ENCODE measurements at regions not wholly inside any gene's neighbourhood (a gene's known extent, or its start where the extent isn't known, plus 50 kb on each side); places are given as distances from the start of the nearest gene placed in this dataset.
"Not testable (repeated sequence)": the region's sequence is repeated elsewhere in the genome, so short reads cannot be mapped to it uniquely, and the experiment has no call there.

DNA sequence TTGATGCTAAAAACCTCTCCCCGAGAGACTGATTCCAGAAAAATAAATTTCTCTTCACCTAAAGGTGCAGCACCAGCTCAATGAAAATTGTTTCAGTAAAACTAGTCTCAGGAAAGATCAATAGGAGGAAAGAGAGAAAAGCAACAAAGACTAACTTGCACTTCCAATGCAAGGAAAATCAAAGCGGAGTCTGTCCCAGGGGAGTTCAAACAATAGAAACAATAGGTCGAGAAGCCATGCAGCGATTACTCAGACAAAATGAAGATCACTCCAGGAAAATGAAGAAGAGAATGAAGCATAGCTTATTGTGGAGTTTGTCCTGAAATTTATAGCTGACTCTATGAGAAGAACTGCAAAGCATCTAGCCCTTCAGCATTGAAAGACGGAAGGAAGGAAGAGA is 105.1 kb upstream of the FRMD4B start:
- DNase-seq (ENCODE audit: low read depth) = peak; percentile 18
- no peak overlapping the region for H3K4me3 ChIP-seq (ENCODE audit: low read depth, low read length)
- TF ChIP-seq, protein P1, sequence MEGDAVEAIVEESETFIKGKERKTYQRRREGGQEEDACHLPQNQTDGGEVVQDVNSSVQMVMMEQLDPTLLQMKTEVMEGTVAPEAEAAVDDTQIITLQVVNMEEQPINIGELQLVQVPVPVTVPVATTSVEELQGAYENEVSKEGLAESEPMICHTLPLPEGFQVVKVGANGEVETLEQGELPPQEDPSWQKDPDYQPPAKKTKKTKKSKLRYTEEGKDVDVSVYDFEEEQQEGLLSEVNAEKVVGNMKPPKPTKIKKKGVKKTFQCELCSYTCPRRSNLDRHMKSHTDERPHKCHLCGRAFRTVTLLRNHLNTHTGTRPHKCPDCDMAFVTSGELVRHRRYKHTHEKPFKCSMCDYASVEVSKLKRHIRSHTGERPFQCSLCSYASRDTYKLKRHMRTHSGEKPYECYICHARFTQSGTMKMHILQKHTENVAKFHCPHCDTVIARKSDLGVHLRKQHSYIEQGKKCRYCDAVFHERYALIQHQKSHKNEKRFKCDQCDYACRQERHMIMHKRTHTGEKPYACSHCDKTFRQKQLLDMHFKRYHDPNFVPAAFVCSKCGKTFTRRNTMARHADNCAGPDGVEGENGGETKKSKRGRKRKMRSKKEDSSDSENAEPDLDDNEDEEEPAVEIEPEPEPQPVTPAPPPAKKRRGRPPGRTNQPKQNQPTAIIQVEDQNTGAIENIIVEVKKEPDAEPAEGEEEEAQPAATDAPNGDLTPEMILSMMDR (IDR thresholded peaks at IDR 0.05; ENCODE audit: insufficient read depth, low read length) = no peak

DNA sequence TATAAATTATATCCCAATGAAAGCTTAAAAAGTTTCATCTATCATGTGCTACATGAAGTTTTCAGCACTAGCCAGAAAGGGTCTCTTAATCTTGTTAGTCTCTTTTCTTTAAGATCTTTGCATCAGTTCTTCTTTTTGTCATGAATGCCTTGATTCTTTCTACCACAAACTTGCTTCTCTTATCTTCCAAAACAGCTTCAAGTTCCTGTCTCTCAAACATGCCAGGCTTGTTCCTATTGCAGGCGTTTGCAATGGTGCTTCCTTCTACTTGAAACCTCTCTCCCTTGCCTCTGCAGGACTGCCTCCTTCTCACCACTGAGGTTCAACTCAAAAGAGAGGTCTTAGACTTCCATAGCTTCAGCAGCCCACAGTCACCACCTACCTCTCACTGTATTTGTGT is 104.3 kb upstream of the FRMD4B start:
- DNase-seq (ENCODE audit: low read depth) = no peak
- no peak overlapping the region for H3K4me3 ChIP-seq (ENCODE audit: low read depth, low read length)

DNA sequence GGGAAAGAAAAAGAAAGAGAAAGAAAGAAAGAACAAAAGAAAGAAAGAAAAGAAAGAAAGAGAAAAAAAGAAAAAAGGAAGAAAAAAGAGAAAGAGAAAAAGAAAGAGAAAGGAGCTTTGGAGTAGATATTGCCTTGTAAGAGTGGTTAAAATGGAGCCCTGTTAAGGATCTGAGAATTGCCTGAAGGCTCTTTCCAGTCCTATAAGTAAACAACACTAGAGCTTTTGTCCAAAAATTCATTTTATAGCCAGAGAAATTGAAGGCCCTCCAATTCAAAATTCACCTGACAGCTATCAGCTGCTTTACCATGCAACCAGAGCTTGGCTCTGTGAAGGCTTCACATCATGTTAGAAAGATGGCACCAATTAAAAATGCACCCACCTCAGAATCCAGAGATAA is 102.1 kb upstream of the FRMD4B start:
- no peak for DNase-seq (ENCODE audit: low read depth)
- H3K4me3 ChIP-seq (ENCODE audit: low read depth, low read length) = no peak overlapping the region
- TF ChIP-seq, protein P1 (IDR thresholded peaks at IDR 0.05; ENCODE audit: insufficient read depth, low read length) = no peak

More for the DNA sequence above, 104.3 kb upstream of the FRMD4B start:
- TF ChIP-seq, protein P1 (IDR thresholded peaks at IDR 0.05; ENCODE audit: insufficient read depth, low read length) = no peak

DNA sequence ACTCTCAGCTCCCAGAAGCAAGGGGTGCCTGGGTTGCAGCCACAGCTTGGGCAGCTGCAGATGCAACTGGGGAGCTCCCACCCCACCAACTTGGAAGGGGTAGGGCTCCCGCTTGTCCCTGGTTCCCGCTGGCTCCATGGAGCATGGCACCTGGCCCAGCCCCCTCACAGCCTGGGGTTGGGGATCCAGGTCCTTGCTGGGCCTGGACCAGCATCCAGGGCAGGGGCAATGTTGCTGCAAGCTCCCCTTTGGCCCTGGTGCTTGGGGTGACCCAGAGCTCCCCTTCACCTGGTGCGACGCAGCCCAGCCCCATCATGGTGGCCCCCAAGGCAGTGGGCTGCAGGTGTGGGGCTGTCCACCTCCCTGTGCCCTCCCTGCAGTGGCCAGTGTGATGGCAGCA is 99.6 kb upstream of the FRMD4B start:
- DNase-seq (ENCODE audit: low read depth) = no peak
- H3K4me3 ChIP-seq (ENCODE audit: low read depth, low read length) = no peak overlapping the region
- TF ChIP-seq, protein P1 (IDR thresholded peaks at IDR 0.05; ENCODE audit: insufficient read depth, low read length) = no peak

DNA sequence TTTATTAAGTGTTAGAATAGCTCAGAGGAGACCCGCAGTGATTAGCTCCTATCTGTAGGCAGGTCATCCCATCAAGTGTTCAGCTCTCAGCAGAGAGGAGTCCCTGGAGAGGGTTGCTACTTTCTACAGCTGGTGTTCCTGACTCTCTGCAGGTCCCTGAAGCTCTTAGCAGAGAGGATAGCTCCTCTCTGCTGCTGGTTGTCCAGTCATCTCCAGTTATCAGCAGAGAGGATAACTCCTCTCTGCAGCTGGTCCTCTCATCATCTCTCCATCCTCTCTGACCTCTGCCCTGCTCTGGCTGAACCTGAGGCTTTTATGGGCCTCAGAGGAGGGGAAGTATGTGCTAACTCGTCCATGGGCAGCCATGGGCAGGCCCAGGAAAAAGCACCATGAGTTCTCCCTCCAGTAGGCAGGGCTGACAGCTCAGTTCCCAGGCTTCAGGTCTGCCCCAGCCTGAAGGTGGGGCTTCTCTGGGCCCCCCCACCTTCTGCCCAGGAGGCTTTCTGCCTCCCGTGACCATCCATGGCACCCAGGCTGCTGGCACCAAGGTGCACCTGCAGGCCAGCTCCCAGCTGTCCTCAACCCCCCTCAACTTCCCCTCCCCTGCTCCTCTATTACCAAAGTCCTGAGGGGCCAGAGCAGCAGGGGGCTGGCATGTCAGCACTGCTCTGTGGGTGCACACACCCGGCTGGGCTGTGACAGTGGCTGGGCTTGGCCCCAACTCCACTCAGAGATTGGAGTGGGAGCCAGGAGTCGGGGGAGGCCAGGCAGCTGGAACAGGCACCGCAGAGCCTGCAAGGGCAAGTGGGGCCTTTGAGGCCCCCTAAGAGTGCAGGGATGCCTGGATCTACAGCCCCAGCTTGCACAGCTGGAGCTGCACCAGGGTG is 98.9 kb upstream of the FRMD4B start:
- no peak for DNase-seq (ENCODE audit: low read depth)
- TF ChIP-seq, protein P1 (IDR thresholded peaks at IDR 0.05; ENCODE audit: insufficient read depth, low read length) = no peak
- no peak overlapping the region for H3K4me3 ChIP-seq (ENCODE audit: low read depth, low read length)

DNA sequence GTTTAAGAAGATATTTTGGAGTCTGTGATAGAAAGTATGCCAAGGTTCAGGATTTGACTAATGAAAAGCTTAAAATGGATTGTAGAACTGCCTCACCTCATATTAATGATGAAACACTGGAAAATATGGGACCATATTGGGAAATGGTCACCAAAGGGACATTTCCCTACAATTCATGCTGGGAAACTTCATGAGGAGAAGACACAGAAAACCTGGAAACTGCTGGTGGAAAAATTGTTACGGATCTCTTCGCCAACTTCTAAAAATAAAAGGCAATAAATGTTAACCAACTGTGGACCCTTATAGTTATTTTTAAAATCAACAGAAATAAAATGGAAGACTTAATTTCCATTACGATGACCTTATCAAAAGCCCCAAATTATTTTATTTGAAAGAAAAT is 97.6 kb upstream of the FRMD4B start:
- no peak for DNase-seq (ENCODE audit: low read depth)
- TF ChIP-seq, protein P1 (IDR thresholded peaks at IDR 0.05; ENCODE audit: insufficient read depth, low read length) = no peak
- no peak overlapping the region for H3K4me3 ChIP-seq (ENCODE audit: low read depth, low read length)

DNA sequence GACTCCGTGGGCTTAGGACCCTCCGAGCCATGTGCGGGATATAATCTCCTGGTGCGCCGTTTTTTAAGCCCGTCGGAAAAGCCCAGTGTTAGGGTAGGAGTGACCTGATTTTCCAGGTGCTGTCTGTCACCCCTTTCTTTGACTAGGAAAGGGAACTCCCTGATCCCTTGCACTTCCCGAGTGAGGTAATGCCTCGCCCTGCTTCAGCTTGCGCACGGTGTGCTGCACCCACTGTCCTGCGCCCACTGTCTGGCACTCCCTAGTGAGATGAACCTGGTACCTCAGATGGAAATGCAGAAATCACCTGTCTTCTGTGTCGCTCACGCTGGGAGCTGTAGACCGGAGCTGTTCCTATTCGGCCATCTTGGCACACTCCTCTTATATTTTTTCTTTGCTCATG is 95.1 kb upstream of the FRMD4B start:
- not testable (repeated sequence) for H3K4me3 ChIP-seq (ENCODE audit: low read depth, low read length)

More for the DNA sequence above, 95.1 kb upstream of the FRMD4B start:
- DNase-seq (ENCODE audit: low read depth) = not testable (repeated sequence)

Measured in fibroblast of the aortic adventitia (primary cell).